NB4 (cell line): ENCODE measurements at regions not wholly inside any gene's neighbourhood (a gene's known extent, or its start where the extent isn't known, plus 50 kb on each side); places are given as distances from the start of the nearest gene placed in this dataset.

ENCODE experiments used
- DNase-seq: peaks from one replicate; pipeline ENCODE4 v3.0.0; 2010; ENCODE audit warnings: low read depth
- H3K4me3 ChIP-seq: one replicate; pipeline ENCODE4 v1.5.1; 2011; ENCODE audit warnings: mild to moderate bottlenecking, low read depth, low read length, moderate library complexity
- MYC ChIP-seq: IDR thresholded peaks from 2 replicates; pipeline ENCODE4 v1.6.1; 2011; ENCODE audit warnings: low read depth, low read length
- POLR2A ChIP-seq: IDR thresholded peaks from 2 replicates; pipeline ENCODE4 v1.6.1; 2011; ENCODE audit warnings: mild to moderate bottlenecking; ENCODE audit not compliant: insufficient read length; ENCODE audit errors: extremely low read depth
- TF ChIP-seq, protein P1 (sequence below): IDR thresholded peaks from 2 replicates; pipeline ENCODE4 v1.6.1; 2011; ENCODE audit warnings: low read depth, low read length
- TF ChIP-seq, protein P2 (sequence below): IDR thresholded peaks from one replicate; pipeline ENCODE4 v1.5.1; 2012; ENCODE audit warnings: low read depth, low read length

DNA sequence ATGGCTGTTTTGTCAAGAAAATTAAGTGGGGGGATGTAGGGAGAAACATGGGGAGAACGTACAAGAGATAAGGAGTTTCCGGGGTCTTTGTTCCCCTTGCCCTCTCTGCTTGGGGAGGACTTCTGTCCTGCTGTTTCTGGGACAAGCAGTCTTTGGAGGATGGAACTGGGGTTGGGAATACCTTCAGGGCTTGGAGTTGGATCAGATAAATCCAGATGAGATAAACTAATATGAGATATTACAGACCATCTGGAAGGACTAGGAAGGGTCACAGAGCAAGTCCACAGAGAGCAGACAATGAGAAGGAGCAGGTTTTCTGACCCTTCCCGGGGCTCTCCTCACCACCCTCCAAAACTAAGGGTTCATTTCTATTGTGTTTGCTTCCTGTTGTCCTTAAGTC is 237.5 kb downstream of the TSHZ3 start:
- TF ChIP-seq, protein P1, sequence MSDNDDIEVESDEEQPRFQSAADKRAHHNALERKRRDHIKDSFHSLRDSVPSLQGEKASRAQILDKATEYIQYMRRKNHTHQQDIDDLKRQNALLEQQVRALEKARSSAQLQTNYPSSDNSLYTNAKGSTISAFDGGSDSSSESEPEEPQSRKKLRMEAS = no peak
- TF ChIP-seq, protein P2, sequence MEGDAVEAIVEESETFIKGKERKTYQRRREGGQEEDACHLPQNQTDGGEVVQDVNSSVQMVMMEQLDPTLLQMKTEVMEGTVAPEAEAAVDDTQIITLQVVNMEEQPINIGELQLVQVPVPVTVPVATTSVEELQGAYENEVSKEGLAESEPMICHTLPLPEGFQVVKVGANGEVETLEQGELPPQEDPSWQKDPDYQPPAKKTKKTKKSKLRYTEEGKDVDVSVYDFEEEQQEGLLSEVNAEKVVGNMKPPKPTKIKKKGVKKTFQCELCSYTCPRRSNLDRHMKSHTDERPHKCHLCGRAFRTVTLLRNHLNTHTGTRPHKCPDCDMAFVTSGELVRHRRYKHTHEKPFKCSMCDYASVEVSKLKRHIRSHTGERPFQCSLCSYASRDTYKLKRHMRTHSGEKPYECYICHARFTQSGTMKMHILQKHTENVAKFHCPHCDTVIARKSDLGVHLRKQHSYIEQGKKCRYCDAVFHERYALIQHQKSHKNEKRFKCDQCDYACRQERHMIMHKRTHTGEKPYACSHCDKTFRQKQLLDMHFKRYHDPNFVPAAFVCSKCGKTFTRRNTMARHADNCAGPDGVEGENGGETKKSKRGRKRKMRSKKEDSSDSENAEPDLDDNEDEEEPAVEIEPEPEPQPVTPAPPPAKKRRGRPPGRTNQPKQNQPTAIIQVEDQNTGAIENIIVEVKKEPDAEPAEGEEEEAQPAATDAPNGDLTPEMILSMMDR = no peak
- TF ChIP-seq MYC (no peak), POLR2A (no peak)
- no peak for DNase-seq
- H3K4me3 ChIP-seq = no peak overlapping the region

DNA sequence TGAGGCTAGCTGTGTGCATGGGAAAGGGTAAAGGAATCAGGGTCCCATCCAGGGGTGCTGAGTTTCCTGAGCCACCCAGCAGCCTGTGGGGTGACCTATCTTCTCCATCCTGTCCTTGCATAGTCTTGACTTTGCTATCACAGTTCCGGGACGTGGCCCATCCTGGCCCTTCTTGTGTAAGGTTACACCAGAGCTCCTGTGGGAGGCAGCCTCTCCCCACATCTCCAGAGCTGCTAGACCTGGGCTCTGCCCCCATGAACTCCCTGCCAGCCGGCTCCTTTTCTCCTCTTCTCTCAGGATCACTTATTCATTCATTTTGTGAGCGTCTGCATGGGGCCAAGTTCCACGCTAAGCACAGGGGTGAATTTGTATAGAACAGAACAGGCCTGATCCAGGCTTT is 238.9 kb downstream of the TSHZ3 start:
- peak; percentile 16 for DNase-seq
- TF ChIP-seq, protein P1 = no peak
- no peak for TF ChIP-seq POLR2A
- TF ChIP-seq MYC = no peak
- TF ChIP-seq, protein P2 = no peak
- H3K4me3 ChIP-seq = no peak overlapping the region

DNA sequence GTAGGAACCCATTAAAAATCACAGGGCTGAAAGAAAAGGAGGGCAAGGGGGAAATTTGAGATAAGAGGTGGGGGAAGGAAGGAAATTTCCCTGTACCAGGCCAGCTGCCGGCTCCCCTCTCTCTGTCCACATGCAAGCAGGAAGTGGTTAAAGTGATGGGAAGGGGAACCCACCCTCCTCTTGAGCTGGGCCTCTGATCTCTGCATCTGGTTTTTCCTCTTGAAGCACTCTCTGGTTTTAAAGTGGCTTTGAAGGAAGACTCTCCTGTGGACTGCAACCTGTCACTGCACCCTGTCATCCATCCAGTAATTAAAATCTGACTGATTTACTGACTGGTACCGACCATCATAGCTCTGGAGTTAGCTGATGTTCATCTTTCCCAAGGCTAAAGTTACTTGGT is 239.6 kb downstream of the TSHZ3 start:
- H3K4me3 ChIP-seq = no peak overlapping the region
- TF ChIP-seq POLR2A (no peak), MYC (no peak)
- TF ChIP-seq, protein P1 = no peak
- TF ChIP-seq, protein P2 = no peak
- no peak for DNase-seq

DNA sequence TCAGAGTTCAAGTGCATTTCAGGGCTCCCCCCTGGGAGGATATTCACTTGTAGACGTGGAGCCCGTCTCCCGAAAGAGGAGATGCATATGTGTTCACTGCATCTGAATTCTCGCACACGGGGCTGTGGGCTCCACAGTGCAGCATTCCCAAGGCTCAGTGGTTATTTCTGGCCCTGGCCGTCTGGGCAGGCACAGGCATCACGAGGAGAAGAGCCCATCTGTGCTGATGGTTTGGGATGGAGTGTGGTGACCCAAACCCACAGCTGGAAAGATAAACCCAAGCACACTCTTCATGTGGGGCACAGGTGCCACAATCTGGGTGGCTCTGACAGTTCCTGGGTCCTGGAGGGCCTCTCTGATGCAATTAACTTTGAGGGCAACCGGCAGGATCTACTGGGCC is 242.1 kb downstream of the TSHZ3 start:
- H3K4me3 ChIP-seq = no peak overlapping the region
- DNase-seq = no peak
- TF ChIP-seq, protein P1 = no peak
- TF ChIP-seq POLR2A = no peak
- TF ChIP-seq, protein P2 = no peak

DNA sequence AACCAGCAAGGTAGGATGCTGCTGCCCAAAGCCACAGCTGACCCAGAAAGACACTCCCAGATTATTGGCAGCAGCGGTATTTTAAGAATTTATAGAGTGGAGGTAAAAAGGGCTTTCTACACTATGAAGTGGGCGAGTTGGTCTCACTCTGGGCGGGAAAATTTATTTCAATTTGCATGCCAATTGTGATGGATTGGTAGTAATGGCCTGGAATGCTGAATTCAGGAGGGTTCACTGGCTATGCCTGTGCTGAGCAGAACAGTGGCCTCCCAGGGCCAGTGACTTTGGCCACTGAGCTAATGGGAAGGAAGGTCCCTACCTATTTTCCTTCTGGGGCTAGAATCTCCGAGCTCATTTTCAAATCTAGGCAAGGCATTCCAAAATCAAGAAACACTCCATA is 243.5 kb downstream of the TSHZ3 start:
- DNase-seq = no peak
- H3K4me3 ChIP-seq = no peak overlapping the region
- TF ChIP-seq POLR2A (no peak), MYC (no peak)
- TF ChIP-seq, protein P2 = no peak
- TF ChIP-seq, protein P1 = no peak

DNA sequence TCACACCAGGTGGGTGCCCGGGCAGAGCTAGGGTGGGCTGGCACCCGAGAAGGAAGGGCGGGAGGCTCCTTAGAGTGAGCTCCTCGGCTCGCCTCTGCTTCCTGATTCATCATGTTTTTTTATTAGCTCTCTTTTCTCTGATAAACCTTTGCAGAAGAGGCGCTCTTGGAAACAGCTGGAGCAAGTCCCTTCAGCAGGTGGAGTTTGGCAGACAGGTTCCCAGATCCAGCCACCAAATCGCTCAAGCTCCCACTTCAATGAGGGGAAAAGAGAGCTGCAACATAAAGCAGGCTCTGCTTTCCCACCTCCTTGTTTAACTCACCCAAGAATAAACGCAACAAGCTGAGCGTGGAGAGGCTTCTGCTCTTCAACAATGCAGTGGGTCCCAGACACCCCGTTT is 244.8 kb downstream of the TSHZ3 start:
- H3K4me3 ChIP-seq = no peak overlapping the region
- TF ChIP-seq MYC (no peak), POLR2A (no peak)

More for the DNA sequence above, 244.8 kb downstream of the TSHZ3 start:
- DNase-seq = no peak
